Esophagus squamous epithelium (tissue), 5 donors: ENCODE measurements at regions not wholly inside any gene's neighbourhood (a gene's known extent, or its start where the extent isn't known, plus 50 kb on each side); places are given as distances from the start of the nearest gene placed in this dataset.

Experiments
- DNase-seq: peaks from one replicate; lab custom pipeline; 2025; lab: John Stamatoyannopoulos, UW
- H3K27ac ChIP-seq, 4 donors: fragments of 200-600 bp; sonication (generic); one replicate each; pipeline ENCODE4 v1.5.1; 2016 to 2019; ENCODE audit warnings: mild to moderate bottlenecking in 1 of 4
- H3K27me3 ChIP-seq, 4 donors: fragments of 200-600 bp; sonication (generic); 1 replicate in 3 of 4; 2 replicates in 1 of 4; pipeline versions ENCODE4 v1.5.1 to v1.6.0; 2017 to 2021; ENCODE audit warnings: antibody characterized with exemption in 1 of 4
- H3K36me3 ChIP-seq, 3 donors: fragments of 200-600 bp; sonication (generic); one replicate each; pipeline ENCODE4 v1.5.1; 2016 to 2019
- H3K4me1 ChIP-seq, 3 donors: fragments of 200-600 bp; sonication (generic); one replicate each; pipeline ENCODE4 v1.5.1; 2017 to 2019
- H3K4me3 ChIP-seq, 4 donors: fragments of 200-600 bp; sonication (generic); 1 replicate in 3 of 4; 2 replicates in 1 of 4; pipeline ENCODE4 v1.5.1; 2016 to 2019; ENCODE audit warnings: mild to moderate bottlenecking in 2 of 4, moderate library complexity in 1 of 4
- H3K9me3 ChIP-seq, 3 donors: fragments of 200-600 bp; sonication (generic); one replicate each; pipeline ENCODE4 v1.5.1; 2016 to 2019
- CTCF ChIP-seq, 6 experiments: fragments of 450-650 bp in 4 of 6; fragments of 200-600 bp in 2 of 6; sonication (generic) in 2 of 6; IDR thresholded peaks; one replicate each; pipeline ENCODE4 v1.5.1; 2016 to 2019; ENCODE audit warnings: antibody characterized with exemption in 6 of 6, mild to moderate bottlenecking in 4 of 6, moderate library complexity in 4 of 6
- POLR2A ChIP-seq, 4 donors: fragments of 450-650 bp; IDR thresholded peaks; one replicate each; pipeline ENCODE4 v1.6.1; 2017; ENCODE audit warnings: antibody characterized with exemption in 4 of 4, mild to moderate bottlenecking in 4 of 4, moderate library complexity in 3 of 4
- WGBS, 2 donors: methylation state at CpG; one replicate each; pipeline ENCODE4 v1.1.5; 2018; 5-methylcytosine and 5-hydroxymethylcytosine counted together
- intact Hi-C: fragments of 100-400 bp; cut with DNase I; formaldehyde crosslinking; loops from one replicate; pipeline ENCODE4 v1.15.0; 2022
- small RNA-seq, 4 donors: library from RNA; depleted of rRNA; stranded (forward); fragments of <200 nt; gene quantifications; one replicate each; pipeline ENCODE3, GENCODE V24; 2016
- donor health status: DM: yes; HTN: yes; CAD: no.

DNA sequence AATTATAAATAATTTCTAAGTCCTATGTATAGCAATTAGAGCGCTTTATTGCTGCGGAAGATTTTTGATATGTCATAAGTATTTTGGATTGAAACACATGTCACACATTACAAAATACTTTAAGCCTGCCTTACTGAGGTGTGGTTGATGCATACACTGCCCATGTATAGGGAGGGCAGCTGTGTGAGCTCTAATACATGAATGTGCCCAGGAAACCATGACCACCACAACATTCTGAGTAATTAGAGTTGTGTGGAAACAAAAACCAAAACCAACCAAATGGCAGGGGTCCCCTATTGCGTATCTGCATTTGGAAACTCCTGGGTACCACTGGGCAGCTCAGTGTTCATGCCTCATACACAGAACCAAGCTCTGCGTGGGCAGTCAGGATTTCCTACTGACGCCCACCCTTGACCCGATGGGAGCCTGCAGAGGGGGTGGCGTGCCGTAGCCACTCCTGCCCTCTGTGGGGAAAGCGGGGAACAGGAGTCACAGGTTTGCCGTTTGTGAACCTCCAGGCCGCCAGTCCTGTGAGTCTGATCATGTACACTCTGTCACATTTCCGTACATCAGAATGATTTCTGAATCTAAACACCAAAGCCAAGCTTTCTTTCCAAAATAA, 50.9 kb upstream of the PDE10A start:
- Histone ChIP-seq H3K4me3 (no peak overlapping the region), H3K9me3 (no peaks in the 10 kb centered on the region), H3K27ac (no peak overlapping the region), H3K27me3 (peaks cover 0 to 8% (median 0%) of the 10 kb centered on the region in 4 donors), H3K36me3 (no peaks in the 10 kb centered on the region), H3K4me1 (no peaks in the 10 kb centered on the region)
- DNase-seq: no peak
- 78 to 96% methylated on average over 4 to 6 of the region's 12 CpGs for WGBS, 2 donors
- TF ChIP-seq POLR2A (IDR thresholded peaks at IDR 0.05): no peak
- TF ChIP-seq CTCF (IDR thresholded peaks at IDR 0.05): no peak
- intact Hi-C loops: no loop called here

Small RNAs in the stretch of these regions (small RNA-seq; reads per million reads assigned to genes)
- gene RNU6-730P: 0 reads per million in 4 donors
